Fibroblast of lung (primary cell): ENCODE measurements at regions not wholly inside any gene's neighbourhood (a gene's known extent, or its start where the extent isn't known, plus 50 kb on each side); places are given as distances from the start of the nearest gene placed in this dataset.

Experiments
- EZH2 ChIP-seq: IDR thresholded peaks from 2 replicates; pipeline ENCODE4 v1.5.1; 2012; ENCODE audit warnings: low read length, control low read depth, mild to moderate bottlenecking; ENCODE audit errors: missing control alignments
- TF ChIP-seq, protein P1 (sequence below), 2 donors: IDR thresholded peaks in 1 of 2; conservative IDR thresholded peaks in 1 of 2; 1 replicate in 1 of 2; 2 replicates in 1 of 2; pipeline ENCODE4 v1.5.1; 2011 to 2012; ENCODE audit warnings: low read length in 2 of 2, control low read depth in 1 of 2, inconsistent platforms in 1 of 2, low read depth in 1 of 2, mild to moderate bottlenecking in 1 of 2

DNA sequence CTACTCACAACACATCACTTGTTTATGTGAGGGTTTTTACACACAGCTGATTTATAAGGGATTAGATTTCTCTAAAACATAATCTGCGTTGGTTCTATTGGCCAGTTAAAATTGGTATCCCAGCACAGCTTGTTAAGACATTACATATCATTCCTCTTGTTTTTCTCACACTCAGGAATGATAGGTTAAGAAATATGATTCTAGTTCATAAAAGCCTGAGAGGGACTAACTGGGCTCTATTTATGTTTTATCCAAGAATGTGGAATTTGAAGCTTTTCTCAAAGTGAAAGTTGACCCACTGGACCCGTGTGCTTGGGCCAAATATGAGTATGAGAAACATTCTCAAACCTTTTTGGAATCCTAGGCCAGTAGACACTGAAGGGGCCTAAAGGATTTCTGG, 117.3 kb downstream of the TMEM170B start:
- TF ChIP-seq, protein P1, sequence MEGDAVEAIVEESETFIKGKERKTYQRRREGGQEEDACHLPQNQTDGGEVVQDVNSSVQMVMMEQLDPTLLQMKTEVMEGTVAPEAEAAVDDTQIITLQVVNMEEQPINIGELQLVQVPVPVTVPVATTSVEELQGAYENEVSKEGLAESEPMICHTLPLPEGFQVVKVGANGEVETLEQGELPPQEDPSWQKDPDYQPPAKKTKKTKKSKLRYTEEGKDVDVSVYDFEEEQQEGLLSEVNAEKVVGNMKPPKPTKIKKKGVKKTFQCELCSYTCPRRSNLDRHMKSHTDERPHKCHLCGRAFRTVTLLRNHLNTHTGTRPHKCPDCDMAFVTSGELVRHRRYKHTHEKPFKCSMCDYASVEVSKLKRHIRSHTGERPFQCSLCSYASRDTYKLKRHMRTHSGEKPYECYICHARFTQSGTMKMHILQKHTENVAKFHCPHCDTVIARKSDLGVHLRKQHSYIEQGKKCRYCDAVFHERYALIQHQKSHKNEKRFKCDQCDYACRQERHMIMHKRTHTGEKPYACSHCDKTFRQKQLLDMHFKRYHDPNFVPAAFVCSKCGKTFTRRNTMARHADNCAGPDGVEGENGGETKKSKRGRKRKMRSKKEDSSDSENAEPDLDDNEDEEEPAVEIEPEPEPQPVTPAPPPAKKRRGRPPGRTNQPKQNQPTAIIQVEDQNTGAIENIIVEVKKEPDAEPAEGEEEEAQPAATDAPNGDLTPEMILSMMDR (conservative IDR thresholded peaks at IDR 0.05 in 1 of 2, IDR thresholded peaks at IDR 0.05 in 1 of 2; ENCODE audit: low read depth in 1 of 2, low read length in 2 of 2): no peak
- no peak for TF ChIP-seq EZH2
